ENCODE measurements at regions not wholly inside any gene's neighbourhood (a gene's known extent, or its start where the extent isn't known, plus 50 kb on each side); places are given as distances from the start of the nearest gene placed in this dataset.

- no peaks in the 10 kb centered on the region for H3K36me3 Mint-ChIP-seq
- Histone ChIP-seq H3K36me3 (ENCODE audit: control insufficient read depth, insufficient read depth, low read length) (no peaks in the 10 kb centered on the region), H3K9me3 (ENCODE audit: control insufficient read depth in 2 of 2, low read length in 2 of 2) (no peaks in the 10 kb centered on the region), H3K27me3 (ENCODE audit: control insufficient read depth, insufficient read depth, low read length) (no peaks in the 10 kb centered on the region), H3K4me3 (ENCODE audit: low read depth, low read length) (no peak overlapping the region), H3K4me1 (ENCODE audit: control insufficient read depth, insufficient read depth, low read length, poor library complexity, severe bottlenecking) (no peaks in the 10 kb centered on the region), H3K27ac (ENCODE audit: insufficient read depth, low read length, poor library complexity, severe bottlenecking) (no peak overlapping the region)
- DNase-seq (no peak), ATAC-seq (ENCODE audit: low read depth in 2 of 2) (no peak)
- H3K27ac Mint-ChIP-seq = no peak overlapping the region
- H3K27me3 Mint-ChIP-seq = no peaks in the 10 kb centered on the region
- no peak overlapping the region for H3K4me3 Mint-ChIP-seq
- peaks cover 4 to 14% (median 8%) of the 10 kb centered on the region in 7 donors for H3K9me3 Mint-ChIP-seq
- H3K4me1 Mint-ChIP-seq = no peaks in the 10 kb centered on the region
Observed at GRCh38 chr14:104239861-104240301, 101.5 kb downstream of the KIF26A start.

GRCh38 chr14:104240434-104241157 is 102.2 kb downstream of the KIF26A start:
- no peaks in the 10 kb centered on the region for H3K27me3 Mint-ChIP-seq
- no peak for ATAC-seq (ENCODE audit: low read depth in 2 of 2)
- DNase-seq = no peak

GRCh38 chr14:104243200-104243599 is 104.8 kb downstream of the KIF26A start:
- no peak overlapping the region for H3K4me3 Mint-ChIP-seq
- Histone ChIP-seq H3K4me1 (ENCODE audit: control insufficient read depth, insufficient read depth, low read length, poor library complexity, severe bottlenecking) (no peaks in the 10 kb centered on the region), H3K27me3 (ENCODE audit: control insufficient read depth, insufficient read depth, low read length) (no peaks in the 10 kb centered on the region), H3K27ac (ENCODE audit: insufficient read depth, low read length, poor library complexity, severe bottlenecking) (no peak overlapping the region), H3K4me3 (ENCODE audit: low read depth, low read length) (no peak overlapping the region), H3K9me3 (ENCODE audit: control insufficient read depth in 2 of 2, low read length in 2 of 2) (peaks cover 0 to 4% of the 10 kb centered on the region in 2 experiments), H3K36me3 (ENCODE audit: control insufficient read depth, insufficient read depth, low read length) (no peaks in the 10 kb centered on the region)
- H3K36me3 Mint-ChIP-seq = no peaks in the 10 kb centered on the region
- DNase-seq (no peak), ATAC-seq (ENCODE audit: low read depth in 2 of 2) (no peak)
- H3K4me1 Mint-ChIP-seq = no peaks in the 10 kb centered on the region
- no peak overlapping the region for H3K27ac Mint-ChIP-seq
- peaks cover 0 to 8% (median 1%) of the 10 kb centered on the region in 7 donors for H3K9me3 Mint-ChIP-seq
- H3K27me3 Mint-ChIP-seq = no peaks in the 10 kb centered on the region

More at GRCh38 chr14:104240434-104241157, 102.2 kb downstream of the KIF26A start:
- H3K27ac Mint-ChIP-seq = no peak overlapping the region
- H3K4me3 ChIP-seq (ENCODE audit: low read depth, low read length) = no peak overlapping the region
- H3K4me1 ChIP-seq (ENCODE audit: control insufficient read depth, insufficient read depth, low read length, poor library complexity, severe bottlenecking) = no peaks in the 10 kb centered on the region
- H3K4me1 Mint-ChIP-seq = no peaks in the 10 kb centered on the region
- H3K27me3 ChIP-seq (ENCODE audit: control insufficient read depth, insufficient read depth, low read length) = no peaks in the 10 kb centered on the region
- no peaks in the 10 kb centered on the region for H3K36me3 Mint-ChIP-seq
- peaks cover 2 to 10% (median 8%) of the 10 kb centered on the region in 7 donors for H3K9me3 Mint-ChIP-seq
- H3K36me3 ChIP-seq (ENCODE audit: control insufficient read depth, insufficient read depth, low read length) = no peaks in the 10 kb centered on the region
- H3K9me3 ChIP-seq (ENCODE audit: control insufficient read depth in 2 of 2, low read length in 2 of 2) = peaks cover 0 to 3% of the 10 kb centered on the region in 2 experiments
- H3K4me3 Mint-ChIP-seq = no peak overlapping the region
- H3K27ac ChIP-seq (ENCODE audit: insufficient read depth, low read length, poor library complexity, severe bottlenecking) = no peak overlapping the region

- Mint-ChIP-seq H3K36me3 (no peaks in the 10 kb centered on the region), H3K4me1 (no peaks in the 10 kb centered on the region), H3K27ac (no peak overlapping the region), H3K9me3 (peaks cover 0 to 6% (median under 1%) of the 10 kb centered on the region in 7 donors), H3K27me3 (no peaks in the 10 kb centered on the region), H3K4me3 (no peak overlapping the region)
- ATAC-seq (ENCODE audit: low read depth in 2 of 2) = no peak
- Histone ChIP-seq H3K27me3 (ENCODE audit: control insufficient read depth, insufficient read depth, low read length) (no peaks in the 10 kb centered on the region), H3K4me3 (ENCODE audit: low read depth, low read length) (no peak overlapping the region), H3K9me3 (ENCODE audit: control insufficient read depth in 2 of 2, low read length in 2 of 2) (peaks cover 0 to 4% of the 10 kb centered on the region in 2 experiments), H3K27ac (ENCODE audit: insufficient read depth, low read length, poor library complexity, severe bottlenecking) (no peak overlapping the region), H3K4me1 (ENCODE audit: control insufficient read depth, insufficient read depth, low read length, poor library complexity, severe bottlenecking) (no peaks in the 10 kb centered on the region), H3K36me3 (ENCODE audit: control insufficient read depth, insufficient read depth, low read length) (no peaks in the 10 kb centered on the region)
- DNase-seq = no peak
Observed at GRCh38 chr14:104244221-104245011, 106.0 kb downstream of the KIF26A start.

GRCh38 chr14:104245075-104245474 is 106.7 kb downstream of the KIF26A start:
- Mint-ChIP-seq H3K4me3 (no peak overlapping the region), H3K27ac (no peak overlapping the region), H3K9me3 (peaks cover 0 to 7% (median 2%) of the 10 kb centered on the region in 7 donors), H3K36me3 (no peaks in the 10 kb centered on the region), H3K4me1 (no peaks in the 10 kb centered on the region), H3K27me3 (no peaks in the 10 kb centered on the region)
- Histone ChIP-seq H3K4me1 (ENCODE audit: control insufficient read depth, insufficient read depth, low read length, poor library complexity, severe bottlenecking) (no peaks in the 10 kb centered on the region), H3K36me3 (ENCODE audit: control insufficient read depth, insufficient read depth, low read length) (no peaks in the 10 kb centered on the region), H3K4me3 (ENCODE audit: low read depth, low read length) (no peak overlapping the region), H3K27me3 (ENCODE audit: control insufficient read depth, insufficient read depth, low read length) (no peaks in the 10 kb centered on the region), H3K9me3 (ENCODE audit: control insufficient read depth in 2 of 2, low read length in 2 of 2) (peaks cover 0 to 4% of the 10 kb centered on the region in 2 experiments), H3K27ac (ENCODE audit: insufficient read depth, low read length, poor library complexity, severe bottlenecking) (no peak overlapping the region)
- no peak for DNase-seq
- no peak for ATAC-seq (ENCODE audit: low read depth in 2 of 2)

GRCh38 chr14:104245723-104246122 is 107.3 kb downstream of the KIF26A start:
- H3K9me3 ChIP-seq (ENCODE audit: control insufficient read depth in 2 of 2, low read length in 2 of 2) = peaks cover 0 to 4% of the 10 kb centered on the region in 2 experiments
- Mint-ChIP-seq H3K27me3 (no peaks in the 10 kb centered on the region), H3K9me3 (peaks cover 0 to 4% (median 2%) of the 10 kb centered on the region in 7 donors), H3K4me1 (no peaks in the 10 kb centered on the region), H3K36me3 (no peaks in the 10 kb centered on the region), H3K27ac (no peak overlapping the region), H3K4me3 (no peak overlapping the region)
- no peaks in the 10 kb centered on the region for H3K27me3 ChIP-seq (ENCODE audit: control insufficient read depth, insufficient read depth, low read length)
- H3K27ac ChIP-seq (ENCODE audit: insufficient read depth, low read length, poor library complexity, severe bottlenecking) = no peak overlapping the region
- no peak for DNase-seq
- no peaks in the 10 kb centered on the region for H3K4me1 ChIP-seq (ENCODE audit: control insufficient read depth, insufficient read depth, low read length, poor library complexity, severe bottlenecking)
- H3K36me3 ChIP-seq (ENCODE audit: control insufficient read depth, insufficient read depth, low read length) = no peaks in the 10 kb centered on the region
- ATAC-seq (ENCODE audit: low read depth in 2 of 2) = no peak
- no peak overlapping the region for H3K4me3 ChIP-seq (ENCODE audit: low read depth, low read length)

- no peaks in the 10 kb centered on the region for H3K4me1 ChIP-seq (ENCODE audit: control insufficient read depth, insufficient read depth, low read length, poor library complexity, severe bottlenecking)
- no peaks in the 10 kb centered on the region for H3K27me3 Mint-ChIP-seq
- no peaks in the 10 kb centered on the region for H3K36me3 ChIP-seq (ENCODE audit: control insufficient read depth, insufficient read depth, low read length)
- ATAC-seq (ENCODE audit: low read depth in 2 of 2) (no peak), DNase-seq (no peak)
- H3K4me3 ChIP-seq (ENCODE audit: low read depth, low read length) = no peak overlapping the region
- peaks cover 0 to 4% of the 10 kb centered on the region in 2 experiments for H3K9me3 ChIP-seq (ENCODE audit: control insufficient read depth in 2 of 2, low read length in 2 of 2)
- H3K27ac Mint-ChIP-seq = no peak overlapping the region
- H3K4me1 Mint-ChIP-seq = no peaks in the 10 kb centered on the region
- peaks cover 0 to 4% (median 2%) of the 10 kb centered on the region in 7 donors for H3K9me3 Mint-ChIP-seq
- no peaks in the 10 kb centered on the region for H3K27me3 ChIP-seq (ENCODE audit: control insufficient read depth, insufficient read depth, low read length)
- H3K4me3 Mint-ChIP-seq = no peak overlapping the region
- no peaks in the 10 kb centered on the region for H3K36me3 Mint-ChIP-seq
- no peak overlapping the region for H3K27ac ChIP-seq (ENCODE audit: insufficient read depth, low read length, poor library complexity, severe bottlenecking)
Observed at GRCh38 chr14:104246401-104247335, 108.3 kb downstream of the KIF26A start.
